Suprapubic skin (tissue), 4 donors: ENCODE measurements at regions not wholly inside any gene's neighbourhood (a gene's known extent, or its start where the extent isn't known, plus 50 kb on each side); places are given as distances from the start of the nearest gene placed in this dataset.

Source experiments
- DNase-seq, 2 donors: peaks; one replicate each; pipeline ENCODE4 v3.0.0-alpha.2; 2019; ENCODE audit warnings: low spot score in 2 of 2
- H3K27ac ChIP-seq: fragments of 200-600 bp; sonication (generic); one replicate; pipeline ENCODE4 v1.5.1; 2019
- H3K27me3 ChIP-seq: fragments of 200-600 bp; sonication (generic); one replicate; pipeline ENCODE4 v1.5.1; 2019
- H3K36me3 ChIP-seq: fragments of 200-600 bp; sonication (generic); one replicate; pipeline ENCODE4 v1.5.1; 2019
- H3K4me1 ChIP-seq: fragments of 200-600 bp; sonication (generic); one replicate; pipeline ENCODE4 v1.5.1; 2019
- H3K4me3 ChIP-seq: fragments of 200-600 bp; sonication (generic); one replicate; pipeline ENCODE4 v1.5.1; 2019; ENCODE audit warnings: mild to moderate bottlenecking
- H3K9me3 ChIP-seq: fragments of 200-600 bp; sonication (generic); one replicate; pipeline ENCODE4 v1.5.1; 2019
- CTCF ChIP-seq, 2 donors: fragments of 200-600 bp in 1 of 2; fragments of 450-650 bp in 1 of 2; sonication (generic) in 1 of 2; IDR thresholded peaks; one replicate each; pipeline ENCODE4 v1.5.1; 2016 to 2019; ENCODE audit warnings: antibody characterized with exemption in 2 of 2, mild to moderate bottlenecking in 1 of 2, moderate library complexity in 1 of 2
- EP300 ChIP-seq: sonication (generic); formaldehyde crosslinking; IDR thresholded peaks from one replicate; pipeline ENCODE4 v1.6.1; 2017; ENCODE audit warnings: antibody characterized with exemption
- POLR2A ChIP-seq, 2 donors: fragments of 450-650 bp; IDR thresholded peaks; one replicate each; pipeline ENCODE4 v1.6.1; 2017; ENCODE audit warnings: antibody characterized with exemption in 2 of 2, mild to moderate bottlenecking in 2 of 2, moderate library complexity in 2 of 2
- POLR2AphosphoS5 ChIP-seq, 3 donors: sonication (generic); formaldehyde crosslinking; IDR thresholded peaks; one replicate each; pipeline ENCODE4 v1.6.1; 2017; ENCODE audit warnings: antibody characterized with exemption in 3 of 3
- WGBS: methylation state at CpG from one replicate; pipeline ENCODE4 v1.1.5; 2018; 5-methylcytosine and 5-hydroxymethylcytosine counted together

GRCh38 chr10:9515922-9516321, 1461.4 kb downstream of the GATA3 start:
- Histone ChIP-seq H3K9me3 (no peaks in the 10 kb centered on the region), H3K4me3 (no peak overlapping the region), H3K27me3 (no peaks in the 10 kb centered on the region), H3K27ac (no peak overlapping the region), H3K36me3 (no peaks in the 10 kb centered on the region), H3K4me1 (no peaks in the 10 kb centered on the region)
- TF ChIP-seq POLR2A (IDR thresholded peaks at IDR 0.05) = no peak
- WGBS = 51% methylated on average over 6 of the region's 6 CpGs
- DNase-seq = no peak

GRCh38 chr10:9535744-9536143, 1481.3 kb downstream of the GATA3 start:
- Histone ChIP-seq H3K4me3 (no peak overlapping the region), H3K36me3 (no peaks in the 10 kb centered on the region), H3K4me1 (no peaks in the 10 kb centered on the region), H3K27ac (no peak overlapping the region), H3K27me3 (no peaks in the 10 kb centered on the region), H3K9me3 (no peaks in the 10 kb centered on the region)
- WGBS = 93% methylated on average over 4 of the region's 4 CpGs
- no peak for DNase-seq
- TF ChIP-seq POLR2AphosphoS5 (IDR thresholded peaks at IDR 0.05) (no peak), EP300 (no peak), CTCF (IDR thresholded peaks at IDR 0.05) (no peak), POLR2A (IDR thresholded peaks at IDR 0.05) (no peak)

GRCh38 chr10:9545073-9545472, 1472.6 kb upstream of the CELF2 start:
- Histone ChIP-seq H3K27me3 (peaks cover 3% of the 10 kb centered on the region), H3K9me3 (no peaks in the 10 kb centered on the region), H3K4me3 (no peak overlapping the region), H3K36me3 (no peaks in the 10 kb centered on the region), H3K27ac (no peak overlapping the region), H3K4me1 (no peaks in the 10 kb centered on the region)
- TF ChIP-seq CTCF (IDR thresholded peaks at IDR 0.05) = no peak
- TF ChIP-seq EP300 = no peak
- TF ChIP-seq POLR2AphosphoS5 (IDR thresholded peaks at IDR 0.05) = no peak
- TF ChIP-seq POLR2A (IDR thresholded peaks at IDR 0.05) = no peak
- no peak for DNase-seq
- 30% methylated on average over 2 of the region's 2 CpGs for WGBS

GRCh38 chr10:9547936-9548904, 1469.5 kb upstream of the CELF2 start:
- H3K4me3 ChIP-seq = no peak overlapping the region
- no peaks in the 10 kb centered on the region for H3K27me3 ChIP-seq
- no peaks in the 10 kb centered on the region for H3K4me1 ChIP-seq
- no peaks in the 10 kb centered on the region for H3K36me3 ChIP-seq
- TF ChIP-seq EP300 (no peak), POLR2A (IDR thresholded peaks at IDR 0.05) (no peak), CTCF (IDR thresholded peaks at IDR 0.05) (no peak), POLR2AphosphoS5 (IDR thresholded peaks at IDR 0.05) (no peak)
- peaks cover 5% of the 10 kb centered on the region for H3K9me3 ChIP-seq
- no peak for DNase-seq
- WGBS = 31% methylated on average over 3 of the region's 3 CpGs
- H3K27ac ChIP-seq = no peak overlapping the region

- H3K4me1 ChIP-seq = no peaks in the 10 kb centered on the region
- peaks cover 5% of the 10 kb centered on the region for H3K9me3 ChIP-seq
- no peak overlapping the region for H3K27ac ChIP-seq
- DNase-seq = no peak
- no peak overlapping the region for H3K4me3 ChIP-seq
- H3K36me3 ChIP-seq = no peaks in the 10 kb centered on the region
- WGBS = 90% methylated on average over 2 of the region's 2 CpGs
- H3K27me3 ChIP-seq = no peaks in the 10 kb centered on the region
- no peak for TF ChIP-seq EP300
- no peak for TF ChIP-seq POLR2AphosphoS5 (IDR thresholded peaks at IDR 0.05)
- no peak for TF ChIP-seq CTCF (IDR thresholded peaks at IDR 0.05)
- no peak for TF ChIP-seq POLR2A (IDR thresholded peaks at IDR 0.05)
Observed at GRCh38 chr10:9550810-9551209, 1466.9 kb upstream of the CELF2 start.
